ENCODE measurements at regions not wholly inside any gene's neighbourhood (a gene's known extent, or its start where the extent isn't known, plus 50 kb on each side); places are given as distances from the start of the nearest gene placed in this dataset.

GRCh38 chr9:115495052-115495635, 377.2 kb upstream of the TNC start (continued):
- TF ChIP-seq HIVEP1 (CRISPR knock-in tag; IDR thresholded peaks at IDR 0.05) (no peak), SMC3 (IDR thresholded peaks at IDR 0.05; ENCODE audit: low read length) (peak; percentile 29; the same call in 1 of the 2 replicates), HES4 (CRISPR knock-in tag; IDR thresholded peaks at IDR 0.05; ENCODE audit: borderline replicate concordance) (no peak), ZNF552 (CRISPR knock-in tag; IDR thresholded peaks at IDR 0.05; ENCODE audit: borderline replicate concordance) (peak; percentile 47; the same call in 1 of the 2 replicates), KDM1A (CRISPR knock-in tag; IDR thresholded peaks at IDR 0.05) (peak; percentile 89), SMAD1 (CRISPR knock-in tag; IDR thresholded peaks at IDR 0.05; ENCODE audit: borderline replicate concordance, low read depth) (no peak), ZNF563 (CRISPR knock-in tag; IDR thresholded peaks at IDR 0.05) (no peak), SMYD3 (CRISPR knock-in tag; IDR thresholded peaks at IDR 0.05) (peak; percentile 85; the same call in 1 of the 2 replicates), SMAD3 (CRISPR knock-in tag; IDR thresholded peaks at IDR 0.05) (peak; percentile 67; the same call in 1 of the 2 replicates), ZNF609 (CRISPR knock-in tag; IDR thresholded peaks at IDR 0.05; ENCODE audit: borderline replicate concordance) (peak; percentile 100), NCOA1 (CRISPR knock-in tag; IDR thresholded peaks at IDR 0.05) (no peak), NKX3-1 (CRISPR knock-in tag; IDR thresholded peaks at IDR 0.05) (peak; percentile 76; the same call in 1 of the 2 replicates), ZNF354B (CRISPR knock-in tag; IDR thresholded peaks at IDR 0.05) (no peak), SP2 (CRISPR knock-in tag; IDR thresholded peaks at IDR 0.05) (no peak), ARNT2 (CRISPR knock-in tag; IDR thresholded peaks at IDR 0.05; ENCODE audit: low read depth) (no peak), TP53 (CRISPR knock-in tag; conservative IDR thresholded peaks at IDR 0.05) (no peak), JARID2 (CRISPR knock-in tag; IDR thresholded peaks at IDR 0.05; ENCODE audit: insufficient replicate concordance) (no peak), ZNF207 (IDR thresholded peaks at IDR 0.05; ENCODE audit: borderline replicate concordance) (no peak), GPN1 (CRISPR knock-in tag; IDR thresholded peaks at IDR 0.05; ENCODE audit: borderline replicate concordance) (no peak)
- TF ChIP-seq, protein P1, sequence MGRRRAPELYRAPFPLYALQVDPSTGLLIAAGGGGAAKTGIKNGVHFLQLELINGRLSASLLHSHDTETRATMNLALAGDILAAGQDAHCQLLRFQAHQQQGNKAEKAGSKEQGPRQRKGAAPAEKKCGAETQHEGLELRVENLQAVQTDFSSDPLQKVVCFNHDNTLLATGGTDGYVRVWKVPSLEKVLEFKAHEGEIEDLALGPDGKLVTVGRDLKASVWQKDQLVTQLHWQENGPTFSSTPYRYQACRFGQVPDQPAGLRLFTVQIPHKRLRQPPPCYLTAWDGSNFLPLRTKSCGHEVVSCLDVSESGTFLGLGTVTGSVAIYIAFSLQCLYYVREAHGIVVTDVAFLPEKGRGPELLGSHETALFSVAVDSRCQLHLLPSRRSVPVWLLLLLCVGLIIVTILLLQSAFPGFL (CRISPR knock-in tag; IDR thresholded peaks at IDR 0.05), result no peak
- TF ChIP-seq, protein P2, sequence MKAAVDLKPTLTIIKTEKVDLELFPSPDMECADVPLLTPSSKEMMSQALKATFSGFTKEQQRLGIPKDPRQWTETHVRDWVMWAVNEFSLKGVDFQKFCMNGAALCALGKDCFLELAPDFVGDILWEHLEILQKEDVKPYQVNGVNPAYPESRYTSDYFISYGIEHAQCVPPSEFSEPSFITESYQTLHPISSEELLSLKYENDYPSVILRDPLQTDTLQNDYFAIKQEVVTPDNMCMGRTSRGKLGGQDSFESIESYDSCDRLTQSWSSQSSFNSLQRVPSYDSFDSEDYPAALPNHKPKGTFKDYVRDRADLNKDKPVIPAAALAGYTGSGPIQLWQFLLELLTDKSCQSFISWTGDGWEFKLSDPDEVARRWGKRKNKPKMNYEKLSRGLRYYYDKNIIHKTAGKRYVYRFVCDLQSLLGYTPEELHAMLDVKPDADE (CRISPR knock-in tag; IDR thresholded peaks at IDR 0.05), result no peak
- TF ChIP-seq, protein P3, sequence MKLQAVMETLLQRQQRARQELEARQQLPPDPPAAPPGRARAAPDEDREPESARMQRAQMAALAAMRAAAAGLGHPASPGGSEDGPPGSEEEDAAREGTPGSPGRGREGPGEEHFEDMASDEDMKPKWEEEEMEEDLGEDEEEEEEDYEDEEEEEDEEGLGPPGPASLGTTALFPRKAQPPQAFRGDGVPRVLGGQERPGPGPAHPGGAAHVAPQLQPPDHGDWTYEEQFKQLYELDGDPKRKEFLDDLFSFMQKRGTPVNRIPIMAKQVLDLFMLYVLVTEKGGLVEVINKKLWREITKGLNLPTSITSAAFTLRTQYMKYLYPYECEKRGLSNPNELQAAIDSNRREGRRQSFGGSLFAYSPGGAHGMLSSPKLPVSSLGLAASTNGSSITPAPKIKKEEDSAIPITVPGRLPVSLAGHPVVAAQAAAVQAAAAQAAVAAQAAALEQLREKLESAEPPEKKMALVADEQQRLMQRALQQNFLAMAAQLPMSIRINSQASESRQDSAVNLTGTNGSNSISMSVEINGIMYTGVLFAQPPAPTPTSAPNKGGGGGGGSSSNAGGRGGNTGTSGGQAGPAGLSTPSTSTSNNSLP (IDR thresholded peaks at IDR 0.05; ENCODE audit: low read depth, low read length), result peak; percentile 90
- TF ChIP-seq, protein P4, sequence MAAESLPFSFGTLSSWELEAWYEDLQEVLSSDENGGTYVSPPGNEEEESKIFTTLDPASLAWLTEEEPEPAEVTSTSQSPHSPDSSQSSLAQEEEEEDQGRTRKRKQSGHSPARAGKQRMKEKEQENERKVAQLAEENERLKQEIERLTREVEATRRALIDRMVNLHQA (CRISPR knock-in tag; IDR thresholded peaks at IDR 0.05), result no peak
